HL-60 (cell line): ENCODE measurements at regions not wholly inside any gene's neighbourhood (a gene's known extent, or its start where the extent isn't known, plus 50 kb on each side); places are given as distances from the start of the nearest gene placed in this dataset.

ENCODE experiments used
- POLR2AphosphoS5 ChIP-seq: IDR thresholded peaks from 2 replicates; pipeline ENCODE4 v1.6.1; 2012; ENCODE audit warnings: low read depth
- TF ChIP-seq, protein P1 (sequence below): IDR thresholded peaks from one replicate; pipeline ENCODE4 v1.5.1; 2011; ENCODE audit warnings: low read length, control low read depth, inconsistent platforms; ENCODE audit not compliant: insufficient read depth

- TF ChIP-seq, protein P1, sequence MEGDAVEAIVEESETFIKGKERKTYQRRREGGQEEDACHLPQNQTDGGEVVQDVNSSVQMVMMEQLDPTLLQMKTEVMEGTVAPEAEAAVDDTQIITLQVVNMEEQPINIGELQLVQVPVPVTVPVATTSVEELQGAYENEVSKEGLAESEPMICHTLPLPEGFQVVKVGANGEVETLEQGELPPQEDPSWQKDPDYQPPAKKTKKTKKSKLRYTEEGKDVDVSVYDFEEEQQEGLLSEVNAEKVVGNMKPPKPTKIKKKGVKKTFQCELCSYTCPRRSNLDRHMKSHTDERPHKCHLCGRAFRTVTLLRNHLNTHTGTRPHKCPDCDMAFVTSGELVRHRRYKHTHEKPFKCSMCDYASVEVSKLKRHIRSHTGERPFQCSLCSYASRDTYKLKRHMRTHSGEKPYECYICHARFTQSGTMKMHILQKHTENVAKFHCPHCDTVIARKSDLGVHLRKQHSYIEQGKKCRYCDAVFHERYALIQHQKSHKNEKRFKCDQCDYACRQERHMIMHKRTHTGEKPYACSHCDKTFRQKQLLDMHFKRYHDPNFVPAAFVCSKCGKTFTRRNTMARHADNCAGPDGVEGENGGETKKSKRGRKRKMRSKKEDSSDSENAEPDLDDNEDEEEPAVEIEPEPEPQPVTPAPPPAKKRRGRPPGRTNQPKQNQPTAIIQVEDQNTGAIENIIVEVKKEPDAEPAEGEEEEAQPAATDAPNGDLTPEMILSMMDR: no peak
- no peak for TF ChIP-seq POLR2AphosphoS5
These were observed 473.4 kb downstream of the XYLT1 start for GRCh38 chr16:16997349-16997748.
